HEK293 (cell line): ENCODE measurements at regions not wholly inside any gene's neighbourhood (a gene's known extent, or its start where the extent isn't known, plus 50 kb on each side); places are given as distances from the start of the nearest gene placed in this dataset.

Experiments
- MZF1 ChIP-seq: fragments of 450-650 bp; formaldehyde crosslinking; IDR thresholded peaks from 2 replicates; pipeline ENCODE4 v1.5.1; 2017; ENCODE audit warnings: missing biosample characterization, missing genetic modification characterization, borderline replicate concordance
- ZBTB21 ChIP-seq: fragments of 450-650 bp; formaldehyde crosslinking; IDR thresholded peaks from 2 replicates; pipeline ENCODE4 v1.5.1; 2017; ENCODE audit warnings: missing biosample characterization, missing genetic modification characterization
- ZIC2 ChIP-seq: fragments of 450-650 bp; formaldehyde crosslinking; IDR thresholded peaks from 2 replicates; pipeline ENCODE4 v1.5.1; 2016; ENCODE audit warnings: missing biosample characterization, missing genetic modification characterization
- ZNF10 ChIP-seq: fragments of 450-650 bp; formaldehyde crosslinking; IDR thresholded peaks from 2 replicates; pipeline ENCODE4 v1.5.1; 2017; ENCODE audit warnings: missing biosample characterization, missing genetic modification characterization
- ZNF24 ChIP-seq: fragments of 450-650 bp; formaldehyde crosslinking; IDR thresholded peaks from 2 replicates; pipeline ENCODE4 v1.5.1; 2016; ENCODE audit warnings: missing biosample characterization, missing genetic modification characterization
- ZNF274 ChIP-seq, 2 experiments: fragments of 200-500 bp in 1 of 2; fragments of 450-650 bp in 1 of 2; sonication (Bioruptor generic) in 1 of 2; formaldehyde crosslinking in 1 of 2; IDR thresholded peaks; 2 replicates each; pipeline versions ENCODE4 v1.5.1 to v1.6.1; 2014 to 2016; ENCODE audit warnings: borderline replicate concordance in 1 of 2, inconsistent platforms in 1 of 2, low read length in 1 of 2, missing biosample characterization in 1 of 2, missing genetic modification characterization in 1 of 2
- ZNF335 ChIP-seq: fragments of 450-650 bp; formaldehyde crosslinking; conservative IDR thresholded peaks from 2 replicates; pipeline ENCODE4 v1.5.1; 2016; ENCODE audit warnings: missing biosample characterization, missing genetic modification characterization
- ZNF416 ChIP-seq: fragments of 450-650 bp; formaldehyde crosslinking; IDR thresholded peaks from 2 replicates; pipeline ENCODE4 v1.5.1; 2016; ENCODE audit warnings: missing biosample characterization, missing genetic modification characterization
- ZNF670 ChIP-seq: fragments of 450-650 bp; formaldehyde crosslinking; IDR thresholded peaks from 2 replicates; pipeline ENCODE4 v1.5.1; 2016; ENCODE audit warnings: missing biosample characterization, missing genetic modification characterization, low read depth
- ZNF776 ChIP-seq: fragments of 450-650 bp; formaldehyde crosslinking; IDR thresholded peaks from 2 replicates; pipeline ENCODE4 v1.5.0; 2017; ENCODE audit warnings: missing biosample characterization, missing genetic modification characterization, borderline replicate concordance
- TF ChIP-seq, protein P1 (sequence below): fragments of 450-650 bp; formaldehyde crosslinking; IDR thresholded peaks from 2 replicates; pipeline ENCODE4 v1.5.1; 2016; ENCODE audit warnings: missing biosample characterization, missing genetic modification characterization
- TF ChIP-seq, protein P2 (sequence below): fragments of 450-650 bp; formaldehyde crosslinking; IDR thresholded peaks from 2 replicates; pipeline ENCODE4 v1.5.1; 2016; ENCODE audit warnings: missing biosample characterization, missing genetic modification characterization
- TF ChIP-seq, protein P3 (sequence below): sonication (generic); formaldehyde crosslinking; IDR thresholded peaks from 2 replicates; pipeline ENCODE4 v1.8.1; 2022; ENCODE audit warnings: mild to moderate bottlenecking, moderate library complexity, missing genetic modification reagents

DNA sequence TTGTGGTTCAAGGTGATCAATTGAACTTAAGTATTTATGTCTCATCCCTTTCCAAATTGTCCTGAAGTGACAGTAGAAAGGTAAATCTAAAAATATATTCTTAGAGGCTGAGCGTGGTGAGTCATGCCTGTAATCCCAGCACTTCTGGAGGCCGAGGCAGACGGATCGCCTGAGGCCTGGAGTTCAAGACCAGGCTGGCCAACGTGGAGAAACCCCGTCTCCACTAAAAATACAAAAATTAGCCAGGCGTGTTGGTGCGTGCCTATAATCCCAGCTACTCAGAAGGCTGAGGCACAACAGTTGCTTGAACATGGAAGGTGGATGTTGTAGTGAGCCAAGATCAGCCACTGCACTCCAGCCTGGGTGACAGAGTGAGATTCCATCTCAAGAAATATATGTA is 226.6 kb downstream of the DPH6 start:
- TF ChIP-seq, protein P1, sequence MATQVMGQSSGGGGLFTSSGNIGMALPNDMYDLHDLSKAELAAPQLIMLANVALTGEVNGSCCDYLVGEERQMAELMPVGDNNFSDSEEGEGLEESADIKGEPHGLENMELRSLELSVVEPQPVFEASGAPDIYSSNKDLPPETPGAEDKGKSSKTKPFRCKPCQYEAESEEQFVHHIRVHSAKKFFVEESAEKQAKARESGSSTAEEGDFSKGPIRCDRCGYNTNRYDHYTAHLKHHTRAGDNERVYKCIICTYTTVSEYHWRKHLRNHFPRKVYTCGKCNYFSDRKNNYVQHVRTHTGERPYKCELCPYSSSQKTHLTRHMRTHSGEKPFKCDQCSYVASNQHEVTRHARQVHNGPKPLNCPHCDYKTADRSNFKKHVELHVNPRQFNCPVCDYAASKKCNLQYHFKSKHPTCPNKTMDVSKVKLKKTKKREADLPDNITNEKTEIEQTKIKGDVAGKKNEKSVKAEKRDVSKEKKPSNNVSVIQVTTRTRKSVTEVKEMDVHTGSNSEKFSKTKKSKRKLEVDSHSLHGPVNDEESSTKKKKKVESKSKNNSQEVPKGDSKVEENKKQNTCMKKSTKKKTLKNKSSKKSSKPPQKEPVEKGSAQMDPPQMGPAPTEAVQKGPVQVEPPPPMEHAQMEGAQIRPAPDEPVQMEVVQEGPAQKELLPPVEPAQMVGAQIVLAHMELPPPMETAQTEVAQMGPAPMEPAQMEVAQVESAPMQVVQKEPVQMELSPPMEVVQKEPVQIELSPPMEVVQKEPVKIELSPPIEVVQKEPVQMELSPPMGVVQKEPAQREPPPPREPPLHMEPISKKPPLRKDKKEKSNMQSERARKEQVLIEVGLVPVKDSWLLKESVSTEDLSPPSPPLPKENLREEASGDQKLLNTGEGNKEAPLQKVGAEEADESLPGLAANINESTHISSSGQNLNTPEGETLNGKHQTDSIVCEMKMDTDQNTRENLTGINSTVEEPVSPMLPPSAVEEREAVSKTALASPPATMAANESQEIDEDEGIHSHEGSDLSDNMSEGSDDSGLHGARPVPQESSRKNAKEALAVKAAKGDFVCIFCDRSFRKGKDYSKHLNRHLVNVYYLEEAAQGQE (tag by site-specific recombination) = no peak
- no peak for TF ChIP-seq ZNF776 (tag by site-specific recombination)
- TF ChIP-seq ZNF416 = no peak
- TF ChIP-seq, protein P2, sequence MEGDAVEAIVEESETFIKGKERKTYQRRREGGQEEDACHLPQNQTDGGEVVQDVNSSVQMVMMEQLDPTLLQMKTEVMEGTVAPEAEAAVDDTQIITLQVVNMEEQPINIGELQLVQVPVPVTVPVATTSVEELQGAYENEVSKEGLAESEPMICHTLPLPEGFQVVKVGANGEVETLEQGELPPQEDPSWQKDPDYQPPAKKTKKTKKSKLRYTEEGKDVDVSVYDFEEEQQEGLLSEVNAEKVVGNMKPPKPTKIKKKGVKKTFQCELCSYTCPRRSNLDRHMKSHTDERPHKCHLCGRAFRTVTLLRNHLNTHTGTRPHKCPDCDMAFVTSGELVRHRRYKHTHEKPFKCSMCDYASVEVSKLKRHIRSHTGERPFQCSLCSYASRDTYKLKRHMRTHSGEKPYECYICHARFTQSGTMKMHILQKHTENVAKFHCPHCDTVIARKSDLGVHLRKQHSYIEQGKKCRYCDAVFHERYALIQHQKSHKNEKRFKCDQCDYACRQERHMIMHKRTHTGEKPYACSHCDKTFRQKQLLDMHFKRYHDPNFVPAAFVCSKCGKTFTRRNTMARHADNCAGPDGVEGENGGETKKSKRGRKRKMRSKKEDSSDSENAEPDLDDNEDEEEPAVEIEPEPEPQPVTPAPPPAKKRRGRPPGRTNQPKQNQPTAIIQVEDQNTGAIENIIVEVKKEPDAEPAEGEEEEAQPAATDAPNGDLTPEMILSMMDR (tag by site-specific recombination) = no peak
- TF ChIP-seq ZIC2 = no peak
- no peak for TF ChIP-seq ZNF274 (IDR thresholded peaks at IDR 0.05; ENCODE audit: low read length)
- no peak for TF ChIP-seq ZNF274 (tag by site-specific recombination; IDR thresholded peaks at IDR 0.05; ENCODE audit: borderline replicate concordance)
- no peak for TF ChIP-seq ZNF335 (tag by site-specific recombination)
- TF ChIP-seq ZNF24 = no peak
- no peak for TF ChIP-seq MZF1
- no peak for TF ChIP-seq ZNF670
- no peak for TF ChIP-seq ZBTB21 (tag by site-specific recombination)
- no peak for TF ChIP-seq ZNF10 (tag by site-specific recombination)
- TF ChIP-seq, protein P3, sequence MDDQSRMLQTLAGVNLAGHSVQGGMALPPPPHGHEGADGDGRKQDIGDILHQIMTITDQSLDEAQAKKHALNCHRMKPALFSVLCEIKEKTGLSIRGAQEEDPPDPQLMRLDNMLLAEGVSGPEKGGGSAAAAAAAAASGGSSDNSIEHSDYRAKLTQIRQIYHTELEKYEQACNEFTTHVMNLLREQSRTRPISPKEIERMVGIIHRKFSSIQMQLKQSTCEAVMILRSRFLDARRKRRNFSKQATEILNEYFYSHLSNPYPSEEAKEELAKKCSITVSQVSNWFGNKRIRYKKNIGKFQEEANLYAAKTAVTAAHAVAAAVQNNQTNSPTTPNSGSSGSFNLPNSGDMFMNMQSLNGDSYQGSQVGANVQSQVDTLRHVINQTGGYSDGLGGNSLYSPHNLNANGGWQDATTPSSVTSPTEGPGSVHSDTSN (CRISPR knock-in tag) = no peak
